H1 (cell line): ENCODE measurements at regions not wholly inside any gene's neighbourhood (a gene's known extent, or its start where the extent isn't known, plus 50 kb on each side); places are given as distances from the start of the nearest gene placed in this dataset.

Experiments
- CTCF ChIA-PET: fragments of 300-600 bp; sonication (Branson Sonifier 250); formaldehyde crosslinking; loops from one replicate; lab custom pipeline; 2021; ENCODE audit not compliant: partially characterized antibody; lab: Charles Lee
- POLR2A ChIA-PET: fragments of 300-600 bp; sonication (Branson Sonifier 250); formaldehyde crosslinking; loops from one replicate; lab custom pipeline; 2021; ENCODE audit warnings: inconsistent platforms; ENCODE audit not compliant: partially characterized antibody; lab: Charles Lee
- DNase-seq, 2 experiments: peaks; one replicate each; pipeline versions ENCODE4 v3.0.0 to v3.0.0-alpha.2; 2010 to 2022; ENCODE audit warnings: low spot score in 2 of 2, low read depth in 1 of 2, mixed read lengths in 1 of 2
- FAIRE-seq: peaks from 2 replicates; lab custom pipeline; 2011; peaks lifted over from hg19 to GRCh38; lab: Jason Lieb, UNC
- H2AFZ ChIP-seq: 2 replicates; pipeline ENCODE4 v1.8.1; 2012; ENCODE audit warnings: low read length, inconsistent platforms
- H2AK5ac ChIP-seq: 2 replicates; pipeline ENCODE4 v1.6.1; 2013; ENCODE audit warnings: low read depth, low read length
- H2BK120ac ChIP-seq: replicated peaks from 2 replicates; pipeline ENCODE3; 2013; ENCODE audit warnings: low read depth, low read length, inconsistent platforms
- H2BK12ac ChIP-seq: 2 replicates; pipeline ENCODE4 v1.6.1; 2013; ENCODE audit warnings: low read depth, low read length
- H2BK15ac ChIP-seq: 2 replicates; pipeline ENCODE4 v1.6.1; 2013; ENCODE audit warnings: low read length
- H2BK20ac ChIP-seq: 2 replicates; pipeline ENCODE4 v1.6.1; 2013; ENCODE audit warnings: low read length
- H2BK5ac ChIP-seq: 2 replicates; pipeline ENCODE4 v1.6.1; 2013; ENCODE audit warnings: low read depth, low read length
- H3K14ac ChIP-seq: 2 replicates; pipeline ENCODE4 v1.6.1; 2013; ENCODE audit warnings: inconsistent platforms; ENCODE audit not compliant: insufficient read length
- H3K18ac ChIP-seq: 2 replicates; pipeline ENCODE4 v1.6.1; 2013; ENCODE audit warnings: low read length; ENCODE audit errors: extremely low read depth
- H3K23ac ChIP-seq: 2 replicates; pipeline ENCODE4 v1.6.1; 2013; ENCODE audit warnings: inconsistent platforms; ENCODE audit not compliant: insufficient read length
- H3K23me2 ChIP-seq: 2 replicates; pipeline ENCODE4 v1.6.1; 2013; ENCODE audit warnings: low read depth, low read length
- H3K27ac ChIP-seq: 2 replicates; pipeline ENCODE4 v1.6.1; 2011; ENCODE audit warnings: low read depth, low read length, inconsistent platforms
- H3K27me3 ChIP-seq, 4 experiments: replicated peaks in 1 of 4; 1 replicate in 1 of 4; 2 replicates in 3 of 4; pipeline versions ENCODE4 v1.6.1 to v1.8.1; 2011 to 2013; ENCODE audit warnings: low read length in 3 of 4, mild to moderate bottlenecking in 3 of 4, inconsistent platforms in 2 of 4, mixed read lengths in 2 of 4, moderate library complexity in 1 of 4; ENCODE audit not compliant: control insufficient read depth in 3 of 4, insufficient read depth in 3 of 4; ENCODE audit errors: extremely low read depth in 1 of 4
- H3K36me3 ChIP-seq, 4 experiments: 2 replicates each; pipeline versions ENCODE4 v1.6.1 to v1.8.1; 2011 to 2013; ENCODE audit warnings: mild to moderate bottlenecking in 4 of 4, low read length in 3 of 4, moderate library complexity in 2 of 4, control low read depth in 1 of 4, inconsistent platforms in 1 of 4; ENCODE audit not compliant: insufficient read depth in 4 of 4, control insufficient read depth in 2 of 4
- H3K4ac ChIP-seq: replicated peaks from 2 replicates; pipeline ENCODE3; 2013; ENCODE audit warnings: low read length, low read depth, mixed read lengths, inconsistent platforms; ENCODE audit not compliant: insufficient read length
- H3K4me1 ChIP-seq, 4 experiments: replicated peaks in 1 of 4; 1 replicate in 1 of 4; 2 replicates in 3 of 4; pipeline versions ENCODE4 v1.6.1 to v1.8.1; 2011 to 2013; ENCODE audit warnings: low read length in 3 of 4, inconsistent platforms in 2 of 4, mixed read lengths in 1 of 4; ENCODE audit not compliant: insufficient read depth in 4 of 4, control insufficient read depth in 3 of 4
- H3K4me2 ChIP-seq, 2 experiments: 2 replicates each; pipeline versions ENCODE4 v1.6.1 to v1.8.1; 2011 to 2013; ENCODE audit warnings: low read depth in 2 of 2, low read length in 2 of 2, control low read depth in 1 of 2, inconsistent platforms in 1 of 2, mild to moderate bottlenecking in 1 of 2; ENCODE audit not compliant: insufficient read depth in 1 of 2
- H3K4me3 ChIP-seq, 4 experiments: fragments of 200-600, 300-600 bp in 1 of 4; sonication (generic), shearing (Covaris generic), sonication (Bioruptor Twin) in 1 of 4; 2 replicates each; pipeline versions ENCODE4 v1.5.1 to v1.8.1; 2011 to 2016; ENCODE audit warnings: low read length in 4 of 4, low read depth in 3 of 4, control low read depth in 2 of 4, inconsistent platforms in 2 of 4, mild to moderate bottlenecking in 2 of 4, mixed read lengths in 1 of 4, moderate library complexity in 1 of 4; ENCODE audit not compliant: insufficient read depth in 2 of 4; ENCODE audit errors: extremely low read depth in 1 of 4
- H3K56ac ChIP-seq: replicated peaks from 2 replicates; pipeline ENCODE3; 2013; ENCODE audit warnings: low read depth, mild to moderate bottlenecking, mixed read lengths, low read length, inconsistent platforms; ENCODE audit not compliant: insufficient read length
- H3K79me1 ChIP-seq: 2 replicates; pipeline ENCODE4 v1.6.1; 2013; ENCODE audit warnings: low read depth, low read length, control low read depth
- H3K79me2 ChIP-seq, 2 experiments: 2 replicates each; pipeline versions ENCODE4 v1.6.1 to v1.8.1; 2012 to 2013; ENCODE audit warnings: low read length in 2 of 2, mild to moderate bottlenecking in 2 of 2, inconsistent platforms in 1 of 2; ENCODE audit not compliant: insufficient read depth in 2 of 2, control insufficient read depth in 1 of 2
- H3K9ac ChIP-seq, 4 experiments: replicated peaks in 1 of 4; 1 replicate in 1 of 4; 2 replicates in 3 of 4; pipeline versions ENCODE4 v1.6.1 to v1.8.1; 2011 to 2013; ENCODE audit warnings: low read depth in 3 of 4, low read length in 3 of 4, control low read depth in 2 of 4, mild to moderate bottlenecking in 2 of 4, moderate library complexity in 2 of 4, inconsistent platforms in 1 of 4; ENCODE audit errors: extremely low read depth in 1 of 4
- H3K9me3 ChIP-seq, 2 experiments: 2 replicates each; pipeline versions ENCODE4 v1.6.1 to v1.8.1; 2012 to 2013; ENCODE audit warnings: mild to moderate bottlenecking in 2 of 2, moderate library complexity in 2 of 2, control low read depth in 1 of 2, inconsistent platforms in 1 of 2, low read depth in 1 of 2, low read length in 1 of 2, mixed read lengths in 1 of 2; ENCODE audit not compliant: insufficient read depth in 2 of 2
- H4K20me1 ChIP-seq, 2 experiments: replicated peaks in 1 of 2; 2 replicates each; pipeline versions ENCODE3 to v1.8.1; 2011 to 2013; ENCODE audit warnings: inconsistent platforms in 2 of 2, low read length in 2 of 2, mild to moderate bottlenecking in 1 of 2; ENCODE audit not compliant: insufficient read depth in 2 of 2, control insufficient read depth in 1 of 2
- H4K5ac ChIP-seq: 2 replicates; pipeline ENCODE4 v1.6.1; 2013; ENCODE audit warnings: low read length, low read depth, mixed read lengths, inconsistent platforms; ENCODE audit not compliant: insufficient read length
- H4K8ac ChIP-seq: 2 replicates; pipeline ENCODE4 v1.8.0; 2013; ENCODE audit warnings: mild to moderate bottlenecking, moderate library complexity, low read length, inconsistent platforms; ENCODE audit not compliant: insufficient read depth; ENCODE audit errors: extremely low read depth
- H4K91ac ChIP-seq: replicated peaks from 2 replicates; pipeline ENCODE3; 2013; ENCODE audit warnings: low read length, mixed read lengths, inconsistent platforms; ENCODE audit not compliant: insufficient read length
- EZH2 ChIP-seq: fragments of 200-600 bp; sonication (generic); IDR thresholded peaks from 2 replicates; pipeline ENCODE4 v1.7.1; 2012; ENCODE audit warnings: low read depth, mild to moderate bottlenecking, moderate library complexity, low read length, inconsistent platforms; ENCODE audit not compliant: severe bottlenecking
- HDAC6 ChIP-seq: IDR thresholded peaks from one replicate; pipeline ENCODE4 v1.7.1; 2012; ENCODE audit warnings: low read depth, mild to moderate bottlenecking, inconsistent platforms, low read length, moderate library complexity
- JUN ChIP-seq: IDR thresholded peaks from 2 replicates; pipeline ENCODE4 v1.6.1; 2011; ENCODE audit warnings: low read depth, mild to moderate bottlenecking, improper control_type of control experiment, low read length
- RXRA ChIP-seq: IDR thresholded peaks from 2 replicates; pipeline ENCODE4 v1.6.1; 2011; ENCODE audit warnings: low read depth, mild to moderate bottlenecking, low read length, moderate library complexity; ENCODE audit not compliant: insufficient read depth
- TEAD4 ChIP-seq: IDR thresholded peaks from 2 replicates; pipeline ENCODE4 v1.6.1; 2012; ENCODE audit warnings: low read depth, low read length, inconsistent platforms, mixed read lengths
- WGBS, 2 experiments: shearing (Covaris generic) in 1 of 2; methylation state at CpG; one replicate each; pipeline versions ENCODE4 v1.1.6 to v1.1.7; 2013 to 2015; ENCODE audit warnings: low lambda C conversion rate in 2 of 2, mixed read lengths in 2 of 2, inconsistent platforms in 1 of 2, low coverage in 1 of 2, missing lambda C conversion rate in 1 of 2; ENCODE audit not compliant: insufficient replicate concordance in 2 of 2, insufficient coverage in 1 of 2, insufficient read length in 1 of 2; ENCODE audit errors: extremely low coverage in 1 of 2, missing lambda C conversion rate in 1 of 2; 5-methylcytosine and 5-hydroxymethylcytosine counted together
- TF ChIP-seq, protein P1 (sequence below): IDR thresholded peaks from 2 replicates; pipeline ENCODE4 v1.6.1; 2012; ENCODE audit warnings: inconsistent platforms

GRCh38 chrX:42188730-42189129 is 265.4 kb upstream of the CASK start:
- FAIRE-seq = no peak
- Histone ChIP-seq H3K4me1 (no peaks in the 10 kb centered on the region; a peak in 1 of 7 replicates), H3K14ac (no peak overlapping the region), H3K36me3 (no peaks in the 10 kb centered on the region), H3K27me3 (no peaks in the 10 kb centered on the region), H3K79me1 (no peaks in the 10 kb centered on the region), H4K5ac (no peak overlapping the region), H3K9ac (no peak overlapping the region), H3K23me2 (no peaks in the 10 kb centered on the region), H2AFZ (no peak overlapping the region), H3K9me3 (no peaks in the 10 kb centered on the region; a peak in 1 of 4 replicates), H3K27ac (no peak overlapping the region), H4K8ac (no peak overlapping the region), H2BK15ac (no peak overlapping the region), H2BK5ac (no peak overlapping the region), H2BK12ac (no peak overlapping the region), H3K4ac (no peak overlapping the region), H3K4me3 (no peak overlapping the region), H4K20me1 (no peaks in the 10 kb centered on the region), H4K91ac (no peak overlapping the region), H2AK5ac (no peak overlapping the region), H3K4me2 (peak overlapping the region in 1 of 2 experiments; percentile 45; a peak in 1 of 4 replicates), H2BK120ac (no peak overlapping the region), H2BK20ac (no peak overlapping the region), H3K79me2 (no peaks in the 10 kb centered on the region), H3K23ac (no peak overlapping the region), H3K18ac (no peak overlapping the region), H3K56ac (no peak overlapping the region)
- CTCF ChIA-PET = interaction anchor here (0.6 kb wide), 1 partner anchor 62 kb away, joined by 4 read pairs; no protein-coding TSS in a partner anchor
- POLR2A ChIA-PET = no interaction called here
- TF ChIP-seq EZH2 (no peak), JUN (no peak), HDAC6 (no peak), RXRA (no peak), TEAD4 (no peak)
- TF ChIP-seq, protein P1, sequence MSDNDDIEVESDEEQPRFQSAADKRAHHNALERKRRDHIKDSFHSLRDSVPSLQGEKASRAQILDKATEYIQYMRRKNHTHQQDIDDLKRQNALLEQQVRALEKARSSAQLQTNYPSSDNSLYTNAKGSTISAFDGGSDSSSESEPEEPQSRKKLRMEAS = no peak
- 69% methylated on average over 5 of the region's 5 CpGs; no CpG with 5 or more reads in 1 of the 2 experiments for WGBS, 2 experiments
- no peak for DNase-seq
